CD14-positive monocyte (primary cell): ENCODE measurements at regions not wholly inside any gene's neighbourhood (a gene's known extent, or its start where the extent isn't known, plus 50 kb on each side); places are given as distances from the start of the nearest gene placed in this dataset.

Experiments used
- DNase-seq, 3 donors: peaks; one replicate each; pipeline ENCODE4 v3.0.0-alpha.2; 2011 to 2022
- H2AFZ ChIP-seq: 2 replicates; pipeline ENCODE4 v1.6.0; 2012; ENCODE audit warnings: mild to moderate bottlenecking, low read depth, low read length, inconsistent platforms; ENCODE audit not compliant: insufficient read depth, poor library complexity, severe bottlenecking
- H3K27ac ChIP-seq, 2 donors: 1 replicate in 1 of 2; 2 replicates in 1 of 2; pipeline ENCODE4 v1.5.1; 2012 to 2013; ENCODE audit warnings: low read length in 2 of 2, control low read depth in 1 of 2, inconsistent platforms in 1 of 2, low read depth in 1 of 2, mild to moderate bottlenecking in 1 of 2
- H3K27me3 ChIP-seq, 2 donors: one replicate each; pipeline versions ENCODE4 v1.6.0 to v1.6.1; 2011 to 2013; ENCODE audit warnings: low read length in 2 of 2; ENCODE audit not compliant: control insufficient read depth in 2 of 2, insufficient read depth in 2 of 2
- H3K36me3 ChIP-seq, 2 donors: replicated peaks in 1 of 2; 1 replicate in 1 of 2; 2 replicates in 1 of 2; pipeline versions ENCODE4 v1.5.1 to v1.6.1; 2012 to 2013; ENCODE audit warnings: low read length in 2 of 2, control low read depth in 1 of 2, inconsistent platforms in 1 of 2, mild to moderate bottlenecking in 1 of 2; ENCODE audit not compliant: insufficient read depth in 2 of 2, control insufficient read depth in 1 of 2
- H3K4me1 ChIP-seq, 2 donors: 1 replicate in 1 of 2; 2 replicates in 1 of 2; pipeline versions ENCODE4 v1.5.1 to v1.6.1; 2012 to 2013; ENCODE audit warnings: low read length in 2 of 2, control low read depth in 1 of 2, inconsistent platforms in 1 of 2, mild to moderate bottlenecking in 1 of 2, moderate library complexity in 1 of 2; ENCODE audit not compliant: insufficient read depth in 2 of 2, control insufficient read depth in 1 of 2
- H3K4me2 ChIP-seq: replicated peaks from 2 replicates; pipeline ENCODE3; 2012; ENCODE audit warnings: low read length, moderate library complexity, mild to moderate bottlenecking; ENCODE audit not compliant: poor library complexity, severe bottlenecking; ENCODE audit errors: extremely low read depth
- H3K4me3 ChIP-seq, 3 experiments: fragments of 200-600 bp in 1 of 3; sonication (generic) in 1 of 3; replicated peaks in 1 of 3; 1 replicate in 2 of 3; 2 replicates in 1 of 3; pipeline ENCODE4 v1.5.1; 2011 to 2013; ENCODE audit warnings: low read length in 3 of 3, mild to moderate bottlenecking in 3 of 3, control low read depth in 2 of 3, low read depth in 2 of 3, inconsistent platforms in 1 of 3, moderate library complexity in 1 of 3
- H3K79me2 ChIP-seq: 2 replicates; pipeline ENCODE4 v1.6.0; 2012; ENCODE audit warnings: mild to moderate bottlenecking, control low read depth, inconsistent platforms, low read length, moderate library complexity; ENCODE audit not compliant: insufficient read depth
- H3K9ac ChIP-seq: 2 replicates; pipeline ENCODE4 v1.6.0; 2017; ENCODE audit warnings: low read length, mild to moderate bottlenecking; ENCODE audit not compliant: insufficient read depth, poor library complexity, severe bottlenecking
- H3K9me3 ChIP-seq, 2 donors: replicated peaks in 1 of 2; 1 replicate in 1 of 2; 2 replicates in 1 of 2; pipeline versions ENCODE4 v1.5.1 to v1.6.1; 2012 to 2013; ENCODE audit warnings: low read length in 2 of 2, control low read depth in 1 of 2; ENCODE audit not compliant: control insufficient read depth in 1 of 2, insufficient read depth in 1 of 2
- H4K20me1 ChIP-seq: 2 replicates; pipeline ENCODE4 v1.6.0; 2012; ENCODE audit warnings: mild to moderate bottlenecking, low read length, control low read depth, moderate library complexity; ENCODE audit not compliant: insufficient read depth
- H3K27ac Mint-ChIP-seq, 7 donors: one replicate each; pipeline ENCODE4 v1.8.0; 2020; ENCODE audit warnings: mild to moderate bottlenecking in 7 of 7, mixed read lengths in 7 of 7, moderate library complexity in 6 of 7, inconsistent platforms in 2 of 7
- H3K27me3 Mint-ChIP-seq, 3 donors: one replicate each; pipeline ENCODE4 v1.8.0; 2021 to 2022; ENCODE audit warnings: low read depth in 3 of 3, mild to moderate bottlenecking in 3 of 3, mixed read lengths in 3 of 3, moderate library complexity in 3 of 3, inconsistent platforms in 1 of 3
- H3K36me3 Mint-ChIP-seq, 2 donors: one replicate each; pipeline ENCODE4 v1.8.0; 2020; ENCODE audit warnings: mixed read lengths in 2 of 2, inconsistent platforms in 1 of 2, mild to moderate bottlenecking in 1 of 2
- H3K4me1 Mint-ChIP-seq: one replicate; pipeline ENCODE4 v1.8.0; 2020; ENCODE audit warnings: mild to moderate bottlenecking, mixed read lengths
- H3K4me3 Mint-ChIP-seq, 2 donors: one replicate each; pipeline ENCODE4 v1.8.0; 2020; ENCODE audit warnings: mild to moderate bottlenecking in 2 of 2, mixed read lengths in 2 of 2, moderate library complexity in 1 of 2
- H3K9me3 Mint-ChIP-seq, 7 donors: one replicate each; pipeline ENCODE4 v1.8.0; 2020 to 2022; ENCODE audit warnings: mixed read lengths in 7 of 7, mild to moderate bottlenecking in 6 of 7, moderate library complexity in 6 of 7, inconsistent platforms in 2 of 7
- CTCF ChIP-seq: fragments of 200-600 bp; IDR thresholded peaks from one replicate; pipeline ENCODE4 v1.8.0; 2022; ENCODE audit warnings: antibody characterized with exemption, mild to moderate bottlenecking
- WGBS: methylation state at CpG from one replicate; pipeline ENCODE4 v1.1.5; 2013; ENCODE audit warnings: missing lambda C conversion rate; ENCODE audit not compliant: insufficient coverage; 5-methylcytosine and 5-hydroxymethylcytosine counted together
- intact Hi-C, 2 donors: fragments of 100-400 bp; cut with micrococcal nuclease; formaldehyde crosslinking; loops; one replicate each; pipeline versions ENCODE4 v1.15.0 to v1.15.1; 2023

DNA sequence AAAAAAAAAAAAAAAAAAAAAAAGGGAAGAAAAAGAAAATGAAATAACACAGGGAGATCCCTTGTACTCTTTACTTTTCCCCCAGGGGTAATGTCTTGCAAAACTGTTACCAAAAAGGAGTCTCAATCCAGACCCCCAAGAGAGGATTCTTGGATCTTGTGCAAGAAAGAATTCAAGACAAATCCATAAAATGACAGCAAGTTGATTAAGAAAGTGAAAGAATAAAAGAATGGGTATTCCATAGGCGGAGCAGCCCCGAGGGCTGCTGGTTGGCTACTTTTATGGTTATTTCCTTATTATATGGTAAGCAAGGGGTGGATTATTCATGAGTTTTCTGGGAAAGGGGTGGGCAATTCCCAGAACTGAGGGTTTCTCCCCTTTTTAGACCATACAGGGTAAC lies 604.3 kb upstream of the AMELY start:
- TF ChIP-seq CTCF: no peak
- H3K36me3 ChIP-seq: no peaks in the 10 kb centered on the region
- no peaks in the 10 kb centered on the region for H3K27me3 Mint-ChIP-seq
- peaks cover 0 to 7% of the 10 kb centered on the region in 2 donors for H3K9me3 ChIP-seq
- no peak overlapping the region for H2AFZ ChIP-seq
- no CpG with 5 or more reads among the region's 2 CpGs for WGBS
- no peak overlapping the region for H3K9ac ChIP-seq
- no peak overlapping the region for H3K4me3 Mint-ChIP-seq
- H3K27ac Mint-ChIP-seq: no peak overlapping the region
- H3K27ac ChIP-seq: no peak overlapping the region
- no peaks in the 10 kb centered on the region for H3K36me3 Mint-ChIP-seq
- H3K4me1 Mint-ChIP-seq: no peaks in the 10 kb centered on the region
- no peak for DNase-seq
- no peak overlapping the region for H3K4me3 ChIP-seq
- H3K4me2 ChIP-seq: no peak overlapping the region
- no peaks in the 10 kb centered on the region for H3K27me3 ChIP-seq
- H3K4me1 ChIP-seq: no peaks in the 10 kb centered on the region
- peaks cover 0 to 12% (median 0%) of the 10 kb centered on the region in 7 donors for H3K9me3 Mint-ChIP-seq
- no peaks in the 10 kb centered on the region for H4K20me1 ChIP-seq
- no peaks in the 10 kb centered on the region for H3K79me2 ChIP-seq
- intact Hi-C loops: no loop called here

- peaks cover 0 to 3% (median 0%) of the 10 kb centered on the region in 3 donors for H3K27me3 Mint-ChIP-seq
- H3K9me3 Mint-ChIP-seq: peaks cover 0 to 9% (median 0%) of the 10 kb centered on the region in 7 donors
- no peak for TF ChIP-seq CTCF
These were observed 591.3 kb upstream of the AMELY start for GRCh38 chrY:7502896-7503295.

More at GRCh38 chrY:7502896-7503295, 591.3 kb upstream of the AMELY start:
- Mint-ChIP-seq H3K27ac (no peak overlapping the region), H3K36me3 (no peaks in the 10 kb centered on the region), H3K4me1 (no peaks in the 10 kb centered on the region), H3K4me3 (no peak overlapping the region)
- WGBS: 100% methylated on average over 2 of the region's 5 CpGs
- Histone ChIP-seq H3K4me1 (no peaks in the 10 kb centered on the region), H3K27me3 (no peaks in the 10 kb centered on the region), H4K20me1 (no peaks in the 10 kb centered on the region), H2AFZ (no peak overlapping the region), H3K9me3 (no peaks in the 10 kb centered on the region), H3K36me3 (no peaks in the 10 kb centered on the region), H3K79me2 (no peaks in the 10 kb centered on the region), H3K9ac (no peak overlapping the region), H3K4me2 (no peak overlapping the region), H3K27ac (no peak overlapping the region), H3K4me3 (no peak overlapping the region)
- no peak for DNase-seq
- intact Hi-C loops: no loop called here
